Esophagus muscularis mucosa (tissue), 4 donors: ENCODE measurements at regions not wholly inside any gene's neighbourhood (a gene's known extent, or its start where the extent isn't known, plus 50 kb on each side); places are given as distances from the start of the nearest gene placed in this dataset.

ENCODE experiments used
- DNase-seq: peaks from one replicate; pipeline ENCODE4 v3.0.0-alpha.2; 2017; ENCODE audit errors: extremely low spot score
- H3K27ac ChIP-seq, 4 donors: fragments of 200-600 bp; sonication (generic); replicated peaks in 1 of 4; 1 replicate in 3 of 4; 2 replicates in 1 of 4; pipeline ENCODE4 v1.5.1; 2016 to 2019; ENCODE audit warnings: mild to moderate bottlenecking in 1 of 4
- H3K27me3 ChIP-seq, 4 donors: fragments of 200-600 bp; sonication (generic); one replicate each; pipeline versions ENCODE4 v1.5.1 to v1.6.0; 2016 to 2019
- H3K36me3 ChIP-seq, 4 donors: fragments of 200-600 bp; sonication (generic); one replicate each; pipeline ENCODE4 v1.5.1; 2016 to 2019
- H3K4me1 ChIP-seq, 4 donors: fragments of 200-600 bp; sonication (generic); one replicate each; pipeline ENCODE4 v1.5.1; 2016 to 2019
- H3K4me3 ChIP-seq, 4 donors: fragments of 200-600 bp; sonication (generic); 1 replicate in 2 of 4; 2 replicates in 2 of 4; pipeline ENCODE4 v1.5.1; 2016 to 2019; ENCODE audit warnings: mild to moderate bottlenecking in 4 of 4, moderate library complexity in 1 of 4
- H3K9me3 ChIP-seq, 4 donors: fragments of 200-600 bp; sonication (generic); 1 replicate in 3 of 4; 2 replicates in 1 of 4; pipeline ENCODE4 v1.5.1; 2016 to 2019
- EP300 ChIP-seq: sonication (generic); formaldehyde crosslinking; IDR thresholded peaks from one replicate; pipeline ENCODE4 v1.6.1; 2017; ENCODE audit warnings: antibody characterized with exemption
- POLR2A ChIP-seq: fragments of 450-650 bp; IDR thresholded peaks from one replicate; pipeline ENCODE4 v1.6.1; 2017; ENCODE audit warnings: antibody characterized with exemption, moderate library complexity, mild to moderate bottlenecking, low read depth
- POLR2AphosphoS5 ChIP-seq, 2 donors: sonication (generic); formaldehyde crosslinking; IDR thresholded peaks; one replicate each; pipeline ENCODE4 v1.6.1; 2017; ENCODE audit warnings: antibody characterized with exemption in 2 of 2
- WGBS: methylation state at CpG from one replicate; pipeline ENCODE4 v1.1.5; 2018; 5-methylcytosine and 5-hydroxymethylcytosine counted together
- intact Hi-C: fragments of 100-400 bp; cut with DNase I; formaldehyde crosslinking; loops from one replicate; pipeline ENCODE4 v1.15.1; 2023
- TF ChIP-seq, protein P1 (sequence below), 3 experiments: fragments of 200-600 bp in 2 of 3; fragments of 450-650 bp in 1 of 3; sonication (generic) in 2 of 3; IDR thresholded peaks; one replicate each; pipeline ENCODE4 v1.5.1; 2017 to 2019; ENCODE audit warnings: antibody characterized with exemption in 3 of 3, mild to moderate bottlenecking in 2 of 3, moderate library complexity in 1 of 3

DNA sequence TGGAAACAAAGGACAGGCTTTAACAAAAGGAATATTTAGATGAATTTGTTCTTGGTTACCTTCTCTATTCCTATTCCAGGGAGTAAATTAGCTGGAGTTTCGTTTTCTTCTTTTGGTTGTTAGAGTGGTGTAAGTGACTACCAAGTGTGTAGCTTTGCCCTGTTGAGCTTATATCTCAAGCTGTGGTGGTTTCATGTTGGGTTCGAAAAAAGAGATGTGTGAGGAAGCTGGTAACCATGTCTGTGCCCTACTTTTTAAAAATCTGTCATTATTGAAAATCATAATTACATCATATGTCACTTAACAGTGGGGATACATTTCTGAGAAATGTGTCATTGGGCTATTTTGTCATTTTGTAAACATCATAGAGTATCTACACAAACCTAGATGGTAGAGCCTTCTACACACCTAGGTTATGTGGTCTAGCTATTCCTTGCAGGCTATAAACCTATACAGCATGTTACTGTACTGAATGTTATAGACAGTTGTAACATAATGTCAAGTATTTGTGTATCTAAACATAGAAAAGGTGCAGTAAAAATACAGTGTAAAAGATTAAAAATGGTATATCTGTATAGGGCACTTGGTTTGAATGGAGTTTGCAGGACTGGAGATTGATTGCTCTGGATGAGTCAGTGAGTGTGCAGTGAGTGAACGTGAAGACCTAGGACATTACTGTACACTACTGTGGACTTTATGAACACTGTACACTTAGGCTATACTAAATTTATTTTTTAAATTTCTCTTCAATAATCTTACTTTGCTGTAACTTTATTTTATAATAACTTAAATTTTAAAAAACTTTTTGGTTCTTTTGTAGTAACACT, 90.4 kb downstream of the SEPTIN7 start:
- no peak overlapping the region for H3K27ac ChIP-seq
- peaks cover 0 to 7% (median 0%) of the 10 kb centered on the region in 4 donors for H3K4me1 ChIP-seq
- no peaks in the 10 kb centered on the region for H3K27me3 ChIP-seq
- intact Hi-C loops: no loop called here
- peaks cover 0 to 43% (median 26%) of the 10 kb centered on the region in 4 donors for H3K36me3 ChIP-seq
- no peak for DNase-seq
- TF ChIP-seq POLR2A (no peak), EP300 (no peak), POLR2AphosphoS5 (IDR thresholded peaks at IDR 0.05) (no peak)
- TF ChIP-seq, protein P1, sequence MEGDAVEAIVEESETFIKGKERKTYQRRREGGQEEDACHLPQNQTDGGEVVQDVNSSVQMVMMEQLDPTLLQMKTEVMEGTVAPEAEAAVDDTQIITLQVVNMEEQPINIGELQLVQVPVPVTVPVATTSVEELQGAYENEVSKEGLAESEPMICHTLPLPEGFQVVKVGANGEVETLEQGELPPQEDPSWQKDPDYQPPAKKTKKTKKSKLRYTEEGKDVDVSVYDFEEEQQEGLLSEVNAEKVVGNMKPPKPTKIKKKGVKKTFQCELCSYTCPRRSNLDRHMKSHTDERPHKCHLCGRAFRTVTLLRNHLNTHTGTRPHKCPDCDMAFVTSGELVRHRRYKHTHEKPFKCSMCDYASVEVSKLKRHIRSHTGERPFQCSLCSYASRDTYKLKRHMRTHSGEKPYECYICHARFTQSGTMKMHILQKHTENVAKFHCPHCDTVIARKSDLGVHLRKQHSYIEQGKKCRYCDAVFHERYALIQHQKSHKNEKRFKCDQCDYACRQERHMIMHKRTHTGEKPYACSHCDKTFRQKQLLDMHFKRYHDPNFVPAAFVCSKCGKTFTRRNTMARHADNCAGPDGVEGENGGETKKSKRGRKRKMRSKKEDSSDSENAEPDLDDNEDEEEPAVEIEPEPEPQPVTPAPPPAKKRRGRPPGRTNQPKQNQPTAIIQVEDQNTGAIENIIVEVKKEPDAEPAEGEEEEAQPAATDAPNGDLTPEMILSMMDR (IDR thresholded peaks at IDR 0.05): no peak
- 89% methylated on average over 3 of the region's 3 CpGs for WGBS
- no peaks in the 10 kb centered on the region for H3K9me3 ChIP-seq
- H3K4me3 ChIP-seq: no peak overlapping the region

DNA sequence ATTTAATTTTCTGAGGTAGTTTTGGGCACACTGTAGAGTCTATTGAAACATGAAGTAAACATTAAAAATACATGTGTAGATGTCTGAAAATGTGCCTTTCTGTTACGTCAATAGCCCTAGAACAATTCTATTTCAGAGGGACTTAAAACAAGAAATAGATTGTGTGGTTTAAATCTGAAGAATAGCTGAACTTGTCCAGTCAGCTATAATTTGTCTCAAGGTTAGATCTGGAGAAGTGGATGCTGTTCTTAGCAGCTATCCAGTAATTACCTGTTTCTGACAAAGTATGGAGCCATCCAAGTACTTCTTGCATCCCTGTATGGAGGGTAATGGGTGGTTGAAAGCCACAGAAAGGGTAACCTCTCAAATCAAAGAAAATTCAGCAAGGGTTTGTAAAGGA, 92.8 kb downstream of the SEPTIN7 start:
- WGBS: 97% methylated on average over 1 of the region's 1 CpG

DNA sequence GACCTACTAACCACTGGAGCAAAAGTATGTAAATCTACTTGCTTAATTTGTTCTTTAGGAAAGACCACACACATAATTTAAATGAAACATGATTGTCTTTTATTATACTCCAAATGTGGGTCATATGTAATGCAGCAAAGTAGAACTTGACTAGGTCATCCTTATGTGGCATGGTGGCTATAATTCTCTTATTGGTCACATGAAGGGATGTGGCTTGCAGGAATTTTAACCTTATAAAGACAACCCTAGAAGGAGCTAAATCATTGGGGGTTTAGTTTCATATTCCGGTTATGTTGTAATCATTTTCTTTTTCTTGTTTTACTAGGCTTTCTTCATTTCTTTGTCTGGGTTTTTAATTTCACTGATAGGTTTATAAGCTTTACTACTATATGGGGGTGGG, 93.9 kb downstream of the SEPTIN7 start:
- WGBS: 77% methylated on average over 1 of the region's 1 CpG
- Histone ChIP-seq H3K4me1 (peaks cover 0 to 10% (median 0%) of the 10 kb centered on the region in 4 donors), H3K27me3 (no peaks in the 10 kb centered on the region), H3K4me3 (no peak overlapping the region), H3K9me3 (no peaks in the 10 kb centered on the region), H3K27ac (no peak overlapping the region), H3K36me3 (peaks cover 0 to 29% (median 12%) of the 10 kb centered on the region in 4 donors)
- TF ChIP-seq EP300 (no peak), POLR2A (no peak), POLR2AphosphoS5 (IDR thresholded peaks at IDR 0.05) (no peak)
- TF ChIP-seq, protein P1 (IDR thresholded peaks at IDR 0.05): no peak
- DNase-seq: no peak
- intact Hi-C loops: no loop called here

More for the DNA sequence above, 92.8 kb downstream of the SEPTIN7 start:
- peaks cover 0 to 10% (median 0%) of the 10 kb centered on the region in 4 donors for H3K4me1 ChIP-seq
- no peak for TF ChIP-seq EP300
- TF ChIP-seq POLR2AphosphoS5 (IDR thresholded peaks at IDR 0.05): no peak
- no peak for TF ChIP-seq POLR2A
- TF ChIP-seq, protein P1 (IDR thresholded peaks at IDR 0.05): no peak
- H3K36me3 ChIP-seq: peaks cover 0 to 29% (median 16%) of the 10 kb centered on the region in 4 donors
- no peaks in the 10 kb centered on the region for H3K9me3 ChIP-seq
- no peak for DNase-seq
- H3K4me3 ChIP-seq: no peak overlapping the region
- H3K27ac ChIP-seq: no peak overlapping the region
- H3K27me3 ChIP-seq: no peaks in the 10 kb centered on the region
- intact Hi-C loops: no loop called here

DNA sequence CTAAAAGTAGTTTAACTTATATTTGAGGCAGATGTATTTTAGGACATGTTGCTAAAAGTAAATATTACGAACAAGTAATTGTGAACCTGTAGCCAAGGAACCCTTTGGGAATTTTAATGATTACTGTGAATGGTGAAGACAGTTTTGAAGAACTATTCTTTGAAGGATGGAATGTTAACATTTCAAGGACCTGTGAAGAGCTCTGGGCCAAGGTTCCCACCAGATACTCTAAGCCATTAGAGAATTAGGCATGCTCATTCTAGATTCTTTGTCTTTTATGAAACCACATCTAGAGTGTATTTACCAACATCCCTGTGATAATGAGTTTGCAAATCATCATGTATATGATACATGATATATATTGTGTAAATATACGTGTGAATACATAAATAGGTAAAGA, 99.8 kb downstream of the SEPTIN7 start:
- Histone ChIP-seq H3K36me3 (peaks cover 0 to 70% (median 40%) of the 10 kb centered on the region in 4 donors), H3K27ac (no peak overlapping the region), H3K27me3 (no peaks in the 10 kb centered on the region), H3K4me1 (peaks cover 0 to 9% (median 0%) of the 10 kb centered on the region in 4 donors), H3K4me3 (no peak overlapping the region), H3K9me3 (no peaks in the 10 kb centered on the region)
- 75% methylated on average over 2 of the region's 2 CpGs for WGBS
- TF ChIP-seq, protein P1 (IDR thresholded peaks at IDR 0.05): no peak
- no peak for TF ChIP-seq EP300
- TF ChIP-seq POLR2AphosphoS5 (IDR thresholded peaks at IDR 0.05): no peak
- no peak for TF ChIP-seq POLR2A
- intact Hi-C loops: no loop called here
- no peak for DNase-seq
